ENCODE measurements at regions not wholly inside any gene's neighbourhood (a gene's known extent, or its start where the extent isn't known, plus 50 kb on each side); places are given as distances from the start of the nearest gene placed in this dataset.

GRCh38 chr2:157124731-157125130, 132.8 kb upstream of the GALNT5 start:
- H3K27ac ChIP-seq = no peak overlapping the region
- no peak for ATAC-seq (ENCODE audit: insufficient number of reproducible peaks, low FRiP score, low read depth)
- no peak for TF ChIP-seq CTCF (IDR thresholded peaks at IDR 0.05)
- H3K36me3 ChIP-seq = no peaks in the 10 kb centered on the region
- no peaks in the 10 kb centered on the region for H3K9me3 ChIP-seq
- no peak overlapping the region for H3K4me3 ChIP-seq
- no peaks in the 10 kb centered on the region for H3K4me1 ChIP-seq (ENCODE audit: control insufficient read depth in 1 of 2, low read depth in 2 of 2)
- H3K27me3 ChIP-seq (replicated peaks; ENCODE audit: insufficient read depth) = no peaks in the 10 kb centered on the region
- no peak for DNase-seq (ENCODE audit: low spot score)

GRCh38 chr2:157125685-157126084, 131.8 kb upstream of the GALNT5 start:
- Histone ChIP-seq H3K27ac (no peak overlapping the region), H3K9me3 (no peaks in the 10 kb centered on the region), H3K27me3 (replicated peaks; ENCODE audit: insufficient read depth) (no peaks in the 10 kb centered on the region), H3K36me3 (no peaks in the 10 kb centered on the region), H3K4me3 (no peak overlapping the region), H3K4me1 (ENCODE audit: control insufficient read depth in 1 of 2, low read depth in 2 of 2) (no peaks in the 10 kb centered on the region)
- ATAC-seq (ENCODE audit: insufficient number of reproducible peaks, low FRiP score, low read depth) (no peak), DNase-seq (ENCODE audit: low spot score) (no peak)
- TF ChIP-seq CTCF (IDR thresholded peaks at IDR 0.05) = no peak

- no peaks in the 10 kb centered on the region for H3K9me3 ChIP-seq
- DNase-seq (ENCODE audit: low spot score) = no peak
- no peaks in the 10 kb centered on the region for H3K36me3 ChIP-seq
- H3K4me1 ChIP-seq (ENCODE audit: control insufficient read depth in 1 of 2, low read depth in 2 of 2) = no peaks in the 10 kb centered on the region
- no peak for TF ChIP-seq CTCF (IDR thresholded peaks at IDR 0.05)
- no peak overlapping the region for H3K4me3 ChIP-seq
- no peaks in the 10 kb centered on the region for H3K27me3 ChIP-seq (replicated peaks; ENCODE audit: insufficient read depth)
- no peak for ATAC-seq (ENCODE audit: insufficient number of reproducible peaks, low FRiP score, low read depth)
- H3K27ac ChIP-seq = no peak overlapping the region
Observed at GRCh38 chr2:157127249-157128012, 130.1 kb upstream of the GALNT5 start.

- H3K36me3 ChIP-seq = no peaks in the 10 kb centered on the region
- DNase-seq (ENCODE audit: low spot score) (no peak), ATAC-seq (ENCODE audit: insufficient number of reproducible peaks, low FRiP score, low read depth) (no peak)
- H3K27ac ChIP-seq = no peak overlapping the region
- H3K4me1 ChIP-seq (ENCODE audit: control insufficient read depth in 1 of 2, low read depth in 2 of 2) = no peaks in the 10 kb centered on the region
- no peaks in the 10 kb centered on the region for H3K9me3 ChIP-seq
- TF ChIP-seq CTCF (IDR thresholded peaks at IDR 0.05) = no peak
- H3K27me3 ChIP-seq (replicated peaks; ENCODE audit: insufficient read depth) = no peaks in the 10 kb centered on the region
- H3K4me3 ChIP-seq = no peak overlapping the region
Observed at GRCh38 chr2:157143901-157144300, 113.6 kb upstream of the GALNT5 start.

- no peak for TF ChIP-seq CTCF (IDR thresholded peaks at IDR 0.05)
- Histone ChIP-seq H3K9me3 (no peaks in the 10 kb centered on the region), H3K27me3 (replicated peaks; ENCODE audit: insufficient read depth) (no peaks in the 10 kb centered on the region), H3K4me3 (no peak overlapping the region), H3K27ac (no peak overlapping the region), H3K4me1 (ENCODE audit: control insufficient read depth in 1 of 2, low read depth in 2 of 2) (no peaks in the 10 kb centered on the region), H3K36me3 (no peaks in the 10 kb centered on the region)
- no peak for DNase-seq (ENCODE audit: low spot score)
- no peak for ATAC-seq (ENCODE audit: insufficient number of reproducible peaks, low FRiP score, low read depth)
Observed at GRCh38 chr2:157149270-157149669, 108.2 kb upstream of the GALNT5 start.

Data from thoracic aorta (tissue), 2 donors.